ENCODE measurements at regions not wholly inside any gene's neighbourhood (a gene's known extent, or its start where the extent isn't known, plus 50 kb on each side); places are given as distances from the start of the nearest gene placed in this dataset.
"Not testable (repeated sequence)": the region's sequence is repeated elsewhere in the genome, so short reads cannot be mapped to it uniquely, and the experiment has no call there.

DNA sequence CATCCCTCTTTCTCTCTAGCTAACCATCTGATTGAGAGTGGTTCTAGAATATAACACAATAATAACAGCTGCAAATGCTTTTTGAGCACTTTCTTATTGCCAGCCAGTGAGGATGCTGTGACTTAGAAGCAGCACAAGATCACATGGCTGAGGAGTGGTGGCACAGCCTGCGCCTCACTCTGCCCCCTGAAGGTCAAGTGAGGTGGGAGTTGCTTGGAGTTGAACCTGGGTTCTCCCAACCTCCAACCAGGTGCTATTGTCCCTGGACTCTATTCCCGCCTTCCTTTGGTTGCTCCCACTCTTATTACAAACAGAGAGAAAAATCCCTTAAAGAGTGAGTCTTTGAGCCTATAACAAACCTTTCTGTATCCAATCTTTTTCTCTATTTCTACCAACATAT lies 280.3 kb upstream of the PODXL start:
- no peak overlapping the region for H3K27ac ChIP-seq
- TF ChIP-seq, protein P1, sequence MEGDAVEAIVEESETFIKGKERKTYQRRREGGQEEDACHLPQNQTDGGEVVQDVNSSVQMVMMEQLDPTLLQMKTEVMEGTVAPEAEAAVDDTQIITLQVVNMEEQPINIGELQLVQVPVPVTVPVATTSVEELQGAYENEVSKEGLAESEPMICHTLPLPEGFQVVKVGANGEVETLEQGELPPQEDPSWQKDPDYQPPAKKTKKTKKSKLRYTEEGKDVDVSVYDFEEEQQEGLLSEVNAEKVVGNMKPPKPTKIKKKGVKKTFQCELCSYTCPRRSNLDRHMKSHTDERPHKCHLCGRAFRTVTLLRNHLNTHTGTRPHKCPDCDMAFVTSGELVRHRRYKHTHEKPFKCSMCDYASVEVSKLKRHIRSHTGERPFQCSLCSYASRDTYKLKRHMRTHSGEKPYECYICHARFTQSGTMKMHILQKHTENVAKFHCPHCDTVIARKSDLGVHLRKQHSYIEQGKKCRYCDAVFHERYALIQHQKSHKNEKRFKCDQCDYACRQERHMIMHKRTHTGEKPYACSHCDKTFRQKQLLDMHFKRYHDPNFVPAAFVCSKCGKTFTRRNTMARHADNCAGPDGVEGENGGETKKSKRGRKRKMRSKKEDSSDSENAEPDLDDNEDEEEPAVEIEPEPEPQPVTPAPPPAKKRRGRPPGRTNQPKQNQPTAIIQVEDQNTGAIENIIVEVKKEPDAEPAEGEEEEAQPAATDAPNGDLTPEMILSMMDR (conservative IDR thresholded peaks at IDR 0.05; ENCODE audit: low read depth) = no peak
- ChIA-PET CTCF (no interaction called here), POLR2A (ENCODE audit: low non-redundant PET) (no interaction called here)
- DNase-seq (ENCODE audit: low spot score) = no peak

DNA sequence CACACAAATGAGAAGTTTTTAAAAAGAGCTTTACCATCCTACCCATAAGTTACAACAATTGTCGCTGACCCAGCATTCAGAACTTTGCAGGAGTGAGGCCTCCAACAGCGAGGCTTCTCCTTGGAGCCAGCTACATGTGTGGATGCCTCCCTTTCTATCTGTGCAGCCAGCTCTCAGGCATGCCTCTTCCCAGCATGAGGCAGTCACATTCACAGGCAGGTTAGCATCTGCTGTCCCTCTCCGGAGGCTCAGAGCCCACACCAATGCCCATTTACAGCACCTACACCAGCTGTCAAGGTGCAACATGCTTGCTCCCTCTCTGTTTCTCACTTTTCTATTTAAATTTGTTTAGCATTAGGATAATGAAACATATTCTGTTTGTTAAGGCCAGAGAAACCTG lies 278.7 kb upstream of the PODXL start:
- H3K27ac ChIP-seq = no peak overlapping the region
- DNase-seq (ENCODE audit: low spot score) = no peak
- TF ChIP-seq, protein P1 (conservative IDR thresholded peaks at IDR 0.05; ENCODE audit: low read depth) = no peak
- CTCF ChIA-PET = no interaction called here
- POLR2A ChIA-PET (ENCODE audit: low non-redundant PET) = no interaction called here

DNA sequence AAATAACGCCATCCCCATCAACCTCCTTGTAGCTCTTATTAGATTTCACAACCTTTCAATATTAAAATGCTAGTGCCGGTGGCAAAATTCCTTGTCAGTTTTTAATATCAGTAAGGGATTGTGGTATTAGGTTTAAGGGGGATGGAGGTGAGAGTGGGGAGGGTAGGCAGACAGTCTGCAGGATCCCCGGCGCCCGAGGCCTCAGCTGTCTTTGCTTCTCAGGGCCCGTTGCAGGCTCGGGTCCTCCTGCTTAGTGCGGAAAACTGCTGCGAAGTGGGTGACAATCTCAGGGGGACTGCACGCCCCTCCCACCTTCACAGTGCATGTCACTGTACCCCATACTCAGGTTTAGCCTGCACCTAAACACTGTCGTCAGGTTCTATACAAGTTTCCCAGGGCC lies 274.3 kb upstream of the PODXL start:
- TF ChIP-seq, protein P1 (conservative IDR thresholded peaks at IDR 0.05; ENCODE audit: low read depth) = no peak
- no peak for DNase-seq (ENCODE audit: low spot score)
- POLR2A ChIA-PET (ENCODE audit: low non-redundant PET) = no interaction called here
- CTCF ChIA-PET = no interaction called here
- H3K27ac ChIP-seq = no peak overlapping the region

DNA sequence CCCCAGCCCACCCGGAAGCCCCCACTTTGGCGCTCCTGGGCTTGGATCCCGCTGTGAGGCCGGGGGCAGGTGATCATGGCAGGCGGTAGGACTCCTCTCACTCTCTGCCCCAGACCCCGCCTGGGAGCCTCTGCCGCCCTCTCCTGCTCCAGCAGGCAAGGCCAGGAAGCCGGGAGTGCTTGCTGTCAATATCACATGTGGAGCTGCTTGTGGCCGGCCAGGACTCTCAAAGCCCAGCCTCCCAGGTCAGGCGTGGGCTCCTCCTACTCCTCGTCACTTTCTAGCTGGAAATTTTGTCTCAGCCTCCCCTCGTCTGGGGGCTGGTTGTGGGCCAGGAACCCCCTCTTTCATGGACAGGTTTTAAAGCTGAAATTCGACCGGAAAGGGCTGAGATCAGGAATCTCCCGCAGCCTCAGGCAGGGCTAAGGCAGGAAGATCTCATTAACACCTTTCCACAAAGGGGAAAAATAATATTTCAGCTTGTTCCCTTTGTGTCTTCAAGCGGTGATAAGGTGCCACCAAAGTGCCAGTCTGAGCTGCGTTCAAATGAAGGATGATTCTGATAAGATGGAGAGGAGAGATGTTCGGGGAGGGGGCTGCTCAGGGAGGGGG lies 273.6 kb upstream of the PODXL start:
- ChIA-PET POLR2A (ENCODE audit: low non-redundant PET) (no interaction called here), CTCF (interaction anchor here (0.6 kb wide), 1 partner anchor 176 kb away, joined by 3 read pairs; no protein-coding TSS in a partner anchor)
- H3K27ac ChIP-seq = no peak overlapping the region
- no peak for DNase-seq (ENCODE audit: low spot score)
- TF ChIP-seq, protein P1 (conservative IDR thresholded peaks at IDR 0.05; ENCODE audit: low read depth) = no peak

DNA sequence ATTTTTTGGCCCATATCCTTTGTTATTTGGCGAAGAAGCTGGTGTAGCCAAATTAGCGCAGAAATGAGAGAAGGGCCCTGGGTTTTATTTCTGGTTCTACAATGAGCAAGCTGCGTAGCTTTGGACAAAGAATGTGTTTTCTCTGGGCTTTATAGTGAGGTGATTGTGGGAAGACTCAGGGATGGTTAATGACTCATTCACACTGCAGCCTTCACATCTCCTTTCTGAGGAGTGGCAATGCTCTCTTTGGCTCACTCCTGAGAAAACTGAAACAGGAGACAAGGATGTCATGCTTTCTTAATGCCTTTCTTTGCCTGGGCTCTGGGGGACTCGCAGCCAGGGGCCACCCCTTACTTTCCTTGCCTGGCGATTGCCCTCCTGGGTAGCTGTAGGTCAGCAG lies 271.0 kb upstream of the PODXL start:
- no peak overlapping the region for H3K27ac ChIP-seq
- TF ChIP-seq, protein P1 (conservative IDR thresholded peaks at IDR 0.05; ENCODE audit: low read depth) = no peak
- ChIA-PET POLR2A (ENCODE audit: low non-redundant PET) (no interaction called here), CTCF (no interaction called here)
- DNase-seq (ENCODE audit: low spot score) = no peak

DNA sequence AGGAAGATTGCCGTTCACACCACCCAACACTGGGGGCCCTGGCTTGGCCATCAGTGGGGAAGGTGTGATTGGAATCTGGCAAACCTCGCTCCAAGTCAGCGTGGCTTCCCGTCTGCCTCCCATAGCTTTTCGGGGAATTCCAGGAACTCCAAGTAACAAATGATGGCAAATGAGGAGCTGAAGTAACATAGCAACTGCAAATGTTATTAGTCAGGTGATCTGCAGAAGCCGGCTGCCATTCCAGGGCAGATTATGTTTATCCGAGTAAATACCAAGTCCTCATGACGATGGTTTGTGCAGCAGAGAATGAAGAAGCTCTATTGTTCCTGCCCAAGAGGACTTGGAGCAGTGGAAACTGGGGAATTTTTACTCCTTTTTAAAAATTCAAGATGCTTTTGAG lies 270.5 kb upstream of the PODXL start:
- POLR2A ChIA-PET (ENCODE audit: low non-redundant PET) = no interaction called here

DNA sequence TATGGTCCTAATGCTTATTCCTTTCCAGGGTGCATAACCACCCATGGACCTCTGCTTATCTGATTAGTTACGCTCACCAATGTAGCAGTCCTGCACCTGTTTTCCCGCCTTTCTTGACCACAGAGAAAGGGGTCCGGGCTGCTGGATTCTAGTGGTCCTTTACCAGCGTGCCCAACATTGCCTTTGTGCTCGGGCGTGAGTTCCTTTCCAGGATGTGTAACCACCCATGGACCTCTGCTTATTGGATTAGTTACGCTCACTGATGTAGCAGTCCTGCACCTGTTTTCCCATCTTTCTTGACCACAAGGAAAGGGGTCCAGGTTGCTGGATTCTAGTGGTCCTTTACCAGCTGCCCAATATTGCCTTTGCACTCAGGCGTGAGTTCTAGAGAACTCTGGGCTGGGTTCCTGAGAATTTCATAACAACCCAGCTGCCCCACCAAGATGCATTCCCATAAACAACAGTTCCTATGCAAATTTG lies 267.6 kb upstream of the PODXL start:
- POLR2A ChIA-PET (ENCODE audit: low non-redundant PET); H3K27ac ChIP-seq; DNase-seq (ENCODE audit: low spot score); CTCF ChIA-PET: not testable (repeated sequence)

More for the DNA sequence above, 270.5 kb upstream of the PODXL start:
- CTCF ChIA-PET = interaction anchor here (0.6 kb wide), 1 partner anchor 66 kb away, joined by 4 read pairs; no protein-coding TSS in a partner anchor
- DNase-seq (ENCODE audit: low spot score) = no peak
- TF ChIP-seq, protein P1 (conservative IDR thresholded peaks at IDR 0.05; ENCODE audit: low read depth) = no peak
- H3K27ac ChIP-seq = no peak overlapping the region
